HG02571 (cell line): ENCODE measurements at regions not wholly inside any gene's neighbourhood (a gene's known extent, or its start where the extent isn't known, plus 50 kb on each side); places are given as distances from the start of the nearest gene placed in this dataset.
"Not testable (repeated sequence)": the region's sequence is repeated elsewhere in the genome, so short reads cannot be mapped to it uniquely, and the experiment has no call there.

Source experiments
- ATAC-seq: cut with Tn5 transposase; IDR thresholded peaks from one replicate; pipeline ENCODE4 v1.9.1; 2021; ENCODE audit warnings: mild to moderate bottlenecking, moderate library complexity; ENCODE audit not compliant: unreplicated experiment

DNA sequence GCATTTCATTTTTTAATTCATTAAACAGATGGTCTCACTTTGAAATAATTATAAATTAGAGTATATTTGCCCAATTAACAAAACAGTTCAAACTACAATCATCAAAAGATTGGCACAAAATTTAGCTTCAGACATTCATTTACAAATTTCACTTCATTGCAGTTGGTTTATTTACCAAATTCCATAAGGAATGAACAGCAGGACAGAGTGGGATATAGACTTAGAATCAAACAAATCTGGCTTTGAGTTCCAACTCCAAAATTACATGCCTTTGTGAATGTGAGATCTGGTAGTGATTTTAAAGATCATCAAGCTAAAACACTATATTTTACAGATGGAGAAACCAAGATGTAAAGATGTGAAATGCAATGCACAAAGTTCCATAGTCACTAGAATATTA lies 310.7 kb upstream of the CNTN5 start:
- ATAC-seq, result no peak

DNA sequence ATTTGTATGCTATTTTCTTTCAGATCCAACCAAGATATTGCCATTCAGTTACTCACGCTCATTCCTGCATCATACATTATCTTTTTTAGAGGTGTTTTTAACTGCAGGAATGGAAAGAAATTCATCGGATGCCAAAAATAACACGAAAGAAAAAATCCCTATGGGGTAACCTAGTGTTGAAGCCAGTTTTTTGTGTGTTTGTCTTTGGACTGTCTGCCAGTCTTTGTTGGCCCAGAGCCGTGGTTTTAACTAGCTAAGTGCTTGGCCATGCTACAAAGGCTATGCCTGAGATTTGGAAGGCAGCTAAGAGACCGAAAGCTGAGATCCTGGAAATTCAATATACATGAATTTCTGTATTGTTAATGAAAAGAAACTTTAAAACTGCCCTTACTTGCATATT lies 309.8 kb upstream of the CNTN5 start:
- ATAC-seq, result no peak

DNA sequence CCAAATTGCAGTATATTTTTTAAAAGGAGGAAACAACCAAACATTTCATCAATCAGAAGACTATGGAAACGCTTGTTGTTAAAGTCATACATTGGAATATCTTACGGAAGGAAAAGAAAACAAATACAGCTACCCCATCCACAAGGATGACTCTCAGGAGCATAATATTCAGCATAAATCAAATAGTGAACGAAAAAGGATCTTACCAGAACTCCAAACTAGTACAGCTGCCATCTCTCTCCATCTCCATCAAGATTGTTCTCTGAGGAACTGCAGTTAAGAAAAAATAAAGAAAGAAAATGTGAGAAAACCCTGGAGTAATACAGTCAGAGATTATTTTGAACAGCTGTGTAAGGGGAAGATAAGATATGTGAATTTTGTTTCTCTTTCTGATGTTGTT lies 299.8 kb upstream of the CNTN5 start:
- no peak for ATAC-seq

DNA sequence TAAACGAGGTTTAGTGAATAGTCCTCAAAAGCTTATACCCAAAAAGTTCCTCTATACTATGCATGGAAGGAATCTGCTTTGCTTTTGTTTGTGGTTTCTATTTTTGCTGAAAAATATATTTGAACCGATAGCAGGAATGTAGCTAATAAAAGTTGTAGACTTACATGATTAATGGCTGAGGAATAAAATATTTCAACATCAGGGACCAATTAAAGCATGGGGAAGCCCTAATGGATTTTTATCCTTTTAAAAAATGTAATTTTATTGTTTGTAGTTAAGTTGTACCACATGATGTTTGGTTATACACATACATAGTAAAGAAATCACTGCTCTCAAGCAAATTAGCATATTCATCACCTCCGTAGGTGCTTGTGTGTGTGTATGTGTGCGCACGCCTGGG lies 295.3 kb upstream of the CNTN5 start:
- no peak for ATAC-seq

DNA sequence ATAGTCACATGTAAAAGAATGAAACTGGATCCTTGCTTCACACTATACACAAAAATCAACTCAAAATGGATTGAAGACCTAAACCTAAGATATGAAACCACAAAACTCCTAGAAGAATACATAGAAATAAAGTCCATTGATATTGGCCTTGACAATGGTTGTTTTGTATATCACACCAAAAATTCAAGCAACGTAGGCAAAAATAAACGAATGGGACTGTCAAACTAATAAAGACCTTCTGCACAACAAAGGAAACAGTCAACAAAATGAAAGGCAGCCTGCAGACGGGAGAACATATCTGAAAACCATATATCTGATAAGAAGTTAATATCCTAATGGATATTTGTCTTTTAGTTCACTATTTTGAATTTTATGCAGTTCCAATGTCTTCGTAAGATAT lies 292.3 kb upstream of the CNTN5 start:
- no peak for ATAC-seq

DNA sequence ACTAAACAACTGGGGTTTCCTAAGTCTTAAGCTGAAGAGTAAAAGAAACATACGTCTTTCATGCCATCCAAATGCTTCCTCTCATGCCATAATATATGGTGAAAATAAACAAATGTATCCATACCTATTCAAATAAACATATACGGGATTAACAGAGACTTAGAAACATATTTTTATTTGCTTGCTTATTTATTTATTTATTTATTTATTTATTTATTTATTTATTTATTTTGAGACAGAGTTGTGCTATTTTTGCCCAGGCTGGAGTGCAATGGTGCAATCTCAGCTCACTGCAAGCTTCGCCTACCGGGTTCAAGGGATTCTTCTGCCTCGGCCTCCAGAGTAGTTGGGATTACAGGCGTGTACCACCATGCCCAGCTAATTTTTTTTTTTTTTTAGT lies 291.6 kb upstream of the CNTN5 start:
- no peak for ATAC-seq

DNA sequence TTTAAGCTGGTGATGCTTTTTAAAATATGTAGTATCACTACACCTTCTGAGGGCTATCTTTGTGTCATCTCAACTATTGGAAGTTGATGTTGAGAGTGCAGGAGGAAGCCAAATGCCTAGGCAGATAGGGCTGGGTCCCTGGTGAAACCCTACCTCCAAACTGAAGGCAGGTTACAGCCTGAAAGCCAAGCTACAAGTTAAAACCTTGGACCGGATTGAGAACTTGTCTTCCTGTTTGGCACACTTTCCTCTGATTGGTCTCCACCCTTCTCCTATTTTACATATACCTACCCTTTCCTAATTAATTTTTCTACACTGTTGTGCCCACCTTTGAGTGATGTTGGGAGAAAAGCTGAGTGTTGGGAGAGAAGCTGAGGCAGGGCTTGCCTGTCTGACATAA lies 287.8 kb upstream of the CNTN5 start:
- no peak for ATAC-seq

DNA sequence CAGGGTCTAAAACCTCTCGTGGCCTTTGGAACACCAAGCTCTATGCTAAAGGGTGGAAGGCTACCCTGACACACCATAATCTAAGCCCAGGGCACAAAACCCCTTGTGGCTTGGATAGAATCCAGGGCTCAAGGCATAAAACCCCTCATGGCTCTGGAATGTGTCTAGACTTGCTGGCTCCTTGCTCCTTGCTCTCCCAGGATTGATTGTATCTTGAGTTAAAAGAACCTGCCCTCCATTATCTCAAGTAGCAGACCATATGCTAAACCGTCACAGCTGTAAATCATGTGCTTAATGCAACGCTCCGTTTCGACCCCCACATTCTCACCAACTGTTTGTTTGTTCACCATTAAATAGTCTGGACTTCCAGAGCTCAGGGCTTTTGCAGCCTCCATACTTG lies 287.4 kb upstream of the CNTN5 start:
- ATAC-seq, result not testable (repeated sequence)

DNA sequence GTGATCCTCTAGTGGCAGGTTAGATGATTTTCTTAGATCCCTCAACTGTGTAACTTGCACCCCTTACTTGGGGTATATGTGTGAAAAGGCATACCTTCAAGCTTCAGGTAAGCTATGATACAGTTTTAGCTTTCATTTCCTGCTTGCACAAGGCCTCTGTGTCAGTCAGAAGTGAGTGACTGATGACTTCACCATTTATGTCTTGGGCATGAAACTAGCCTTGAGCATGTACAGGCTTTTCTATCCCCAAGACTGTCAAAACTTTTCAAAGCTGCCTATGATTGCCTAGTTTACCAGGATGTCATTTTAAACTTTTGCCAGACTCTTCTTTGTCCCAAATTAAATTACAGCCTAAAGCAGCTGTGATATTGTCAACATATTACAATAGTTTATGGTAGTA lies 286.1 kb upstream of the CNTN5 start:
- ATAC-seq, result no peak

DNA sequence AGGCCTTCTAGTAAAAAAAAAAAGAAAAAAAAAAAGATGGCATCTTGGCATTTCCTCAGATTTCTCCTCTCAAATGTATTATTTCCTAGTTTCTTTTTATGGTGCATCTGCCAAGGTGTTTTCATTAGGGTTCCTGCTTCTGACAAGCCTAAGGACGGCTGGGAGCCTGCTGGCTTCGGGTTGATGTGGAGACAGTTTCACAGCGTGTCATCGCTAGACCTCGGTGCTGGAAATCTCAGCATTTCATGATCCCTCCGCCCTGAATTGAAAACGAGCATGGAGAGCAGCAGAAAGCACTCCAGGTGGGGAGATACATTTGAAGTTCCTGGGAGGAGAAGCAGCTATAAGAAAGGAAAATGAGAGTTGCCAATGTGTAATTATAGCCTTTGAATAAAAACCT lies 283.9 kb upstream of the CNTN5 start:
- ATAC-seq, result no peak

DNA sequence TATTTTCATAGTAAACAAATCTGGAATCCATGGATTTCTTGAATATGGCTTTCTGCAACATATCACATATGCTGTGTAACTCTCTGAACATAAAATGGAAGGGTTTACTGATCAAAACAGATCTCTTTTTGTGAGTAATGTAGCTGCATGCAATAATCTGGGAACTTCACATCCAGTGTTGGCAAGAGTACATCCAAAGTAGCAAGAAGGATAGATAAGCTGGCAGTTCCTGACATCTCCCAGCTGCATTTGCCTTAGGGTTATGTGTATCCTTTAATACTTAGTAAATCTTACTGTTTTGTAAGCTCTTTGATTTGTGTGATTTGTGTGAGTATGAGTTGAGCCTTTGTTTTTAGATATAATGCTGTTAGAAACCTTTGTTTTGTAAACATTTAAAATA lies 280.4 kb upstream of the CNTN5 start:
- no peak for ATAC-seq

DNA sequence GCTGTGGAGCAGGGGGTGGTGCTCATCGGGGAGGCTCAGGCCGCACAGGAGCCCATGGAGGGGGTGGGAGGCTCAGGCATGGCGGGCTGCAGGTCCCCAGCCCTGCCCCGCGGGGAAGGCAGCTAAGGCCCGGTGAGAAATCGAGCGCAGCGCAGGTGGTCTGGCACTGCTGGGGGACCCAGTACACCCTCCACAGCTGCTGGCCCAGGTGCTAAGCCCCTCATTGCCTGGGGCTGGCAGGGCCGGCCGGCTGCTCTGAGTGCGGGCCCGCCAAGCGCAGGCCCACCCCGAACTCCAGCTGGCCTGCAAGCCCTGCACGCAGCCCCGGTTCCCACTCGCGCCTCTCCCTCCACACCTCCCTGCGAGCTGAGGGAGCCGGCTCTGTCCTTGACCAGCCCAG lies 257.3 kb upstream of the CNTN5 start:
- not testable (repeated sequence) for ATAC-seq

DNA sequence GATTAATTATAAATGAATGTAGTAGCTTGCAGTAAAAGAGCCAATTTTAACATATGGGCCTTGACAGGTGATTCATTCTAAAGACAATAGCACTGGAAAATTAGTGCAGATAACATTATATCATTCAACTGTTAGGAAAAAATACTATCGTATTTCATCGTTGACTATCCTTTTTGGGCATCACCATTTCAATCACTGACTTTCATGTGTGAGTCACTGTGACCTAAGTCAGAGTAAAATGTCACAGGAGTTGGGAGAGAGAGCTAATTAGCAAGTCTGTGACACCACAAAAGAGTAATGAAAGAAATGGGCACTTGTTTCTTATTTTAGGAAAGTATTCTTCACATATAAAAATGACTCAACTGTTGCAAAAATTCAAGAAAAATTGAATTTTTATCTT lies 253.8 kb upstream of the CNTN5 start:
- ATAC-seq, result no peak

DNA sequence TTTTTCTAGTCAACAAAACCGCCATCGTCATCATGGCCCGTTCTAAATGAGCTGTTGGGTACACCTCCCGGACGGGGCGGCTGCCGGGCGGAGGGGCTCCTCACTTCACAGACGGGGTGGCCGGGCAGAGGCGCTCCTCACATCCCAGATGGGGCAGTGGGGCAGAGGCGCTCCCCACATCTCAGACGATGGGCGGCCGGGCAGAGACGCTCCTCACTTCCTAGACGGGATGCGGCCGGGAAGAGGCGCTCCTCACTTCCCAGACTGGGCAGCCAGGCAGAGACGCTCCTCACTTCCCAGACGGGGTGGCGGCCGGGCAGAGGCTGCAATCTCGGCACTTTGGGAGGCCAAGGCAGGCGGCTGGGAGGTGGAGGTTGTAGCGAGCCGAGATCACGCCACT lies 250.7 kb upstream of the CNTN5 start:
- not testable (repeated sequence) for ATAC-seq

DNA sequence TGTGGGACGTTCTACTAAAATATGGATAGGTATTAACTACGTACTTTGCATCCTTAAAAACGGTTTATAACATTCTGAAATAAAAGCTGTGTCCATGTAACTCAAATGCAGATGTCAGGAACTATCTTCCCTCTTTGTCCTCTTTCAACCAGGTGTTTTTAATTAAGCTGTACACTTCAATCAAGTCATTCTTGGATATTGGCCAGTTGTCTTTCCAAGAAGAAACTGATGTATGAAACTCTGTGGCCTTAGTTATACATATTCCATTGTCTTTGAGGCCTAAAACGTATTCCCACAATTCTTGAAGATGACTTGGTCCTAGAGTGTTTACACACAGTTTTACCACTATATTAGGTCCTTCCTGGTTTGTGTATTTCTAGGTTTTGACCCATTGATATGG lies 249.0 kb upstream of the CNTN5 start:
- no peak for ATAC-seq

DNA sequence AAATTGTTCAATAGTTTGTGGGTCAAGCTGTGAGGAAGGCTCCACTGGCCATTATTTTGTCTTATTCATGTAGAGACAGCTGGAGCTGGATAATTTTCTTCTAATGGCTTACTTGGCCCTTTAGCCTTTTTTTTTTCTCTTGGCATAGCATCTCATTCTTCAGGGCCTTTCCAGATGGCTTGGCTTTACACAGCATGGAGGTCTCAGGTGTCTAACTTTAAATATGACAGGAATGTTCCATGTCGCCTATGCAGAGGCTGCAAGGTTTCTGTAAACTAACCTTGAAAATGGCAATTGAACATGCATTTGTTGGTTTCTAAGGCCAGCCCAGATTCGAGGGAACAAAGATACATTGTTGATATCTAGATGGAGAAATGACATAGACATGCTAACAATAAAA lies 247.9 kb upstream of the CNTN5 start:
- no peak for ATAC-seq

DNA sequence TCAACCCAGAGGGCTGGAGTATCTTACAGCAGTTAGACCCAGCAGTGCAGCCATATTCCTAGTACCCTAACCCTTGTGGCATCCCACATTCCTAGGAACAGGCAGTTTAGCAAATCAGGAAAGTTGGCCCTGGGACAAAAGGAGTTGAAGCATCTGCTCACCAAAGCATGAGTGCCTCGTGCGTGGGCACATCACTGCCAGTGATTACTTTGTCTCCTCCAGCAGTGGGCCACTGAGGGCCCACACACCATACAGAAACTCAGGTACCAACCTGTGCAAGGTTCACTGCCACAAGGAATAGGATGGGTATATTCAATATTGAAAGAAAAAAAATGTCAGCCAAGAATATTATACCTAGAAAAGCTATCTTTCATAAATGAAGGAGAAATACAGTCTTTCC lies 227.5 kb upstream of the CNTN5 start:
- ATAC-seq, result no peak

DNA sequence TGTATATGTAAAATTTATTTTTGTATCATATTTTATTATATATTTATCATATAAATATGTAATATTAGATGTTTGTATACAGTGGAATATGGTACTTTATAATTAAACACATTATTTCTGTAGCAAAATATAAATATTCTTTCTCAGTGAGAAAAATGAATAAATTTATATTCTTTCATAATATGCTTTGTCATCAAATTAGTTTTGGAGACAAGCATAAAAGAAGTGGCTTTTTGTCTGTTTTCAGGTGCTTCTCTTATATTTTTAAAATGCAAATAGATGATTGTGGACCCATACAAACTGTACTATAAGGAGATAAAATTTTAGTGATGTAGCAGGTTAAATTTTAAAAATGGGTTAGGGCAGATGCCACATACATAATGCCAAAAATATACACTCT lies 222.4 kb upstream of the CNTN5 start:
- no peak for ATAC-seq

DNA sequence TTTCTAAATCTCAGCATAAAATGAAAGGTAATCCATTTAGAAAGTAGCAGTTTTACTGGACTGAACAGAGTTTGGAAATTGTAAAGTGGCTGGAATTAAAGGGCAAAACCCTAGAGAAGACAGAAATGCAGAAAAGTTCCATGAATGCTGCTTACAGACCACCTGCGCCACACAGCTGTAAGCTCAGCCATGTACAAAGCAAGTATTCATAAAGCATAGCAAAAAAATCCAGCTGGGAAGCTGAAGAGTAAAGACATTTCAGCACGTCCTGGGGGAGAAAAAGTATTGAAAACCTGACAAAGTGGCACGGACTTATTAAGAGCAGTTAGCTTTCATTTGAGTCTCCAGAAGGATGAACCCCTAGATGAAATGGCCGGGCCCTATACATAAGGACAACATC lies 220.1 kb upstream of the CNTN5 start:
- no peak for ATAC-seq

DNA sequence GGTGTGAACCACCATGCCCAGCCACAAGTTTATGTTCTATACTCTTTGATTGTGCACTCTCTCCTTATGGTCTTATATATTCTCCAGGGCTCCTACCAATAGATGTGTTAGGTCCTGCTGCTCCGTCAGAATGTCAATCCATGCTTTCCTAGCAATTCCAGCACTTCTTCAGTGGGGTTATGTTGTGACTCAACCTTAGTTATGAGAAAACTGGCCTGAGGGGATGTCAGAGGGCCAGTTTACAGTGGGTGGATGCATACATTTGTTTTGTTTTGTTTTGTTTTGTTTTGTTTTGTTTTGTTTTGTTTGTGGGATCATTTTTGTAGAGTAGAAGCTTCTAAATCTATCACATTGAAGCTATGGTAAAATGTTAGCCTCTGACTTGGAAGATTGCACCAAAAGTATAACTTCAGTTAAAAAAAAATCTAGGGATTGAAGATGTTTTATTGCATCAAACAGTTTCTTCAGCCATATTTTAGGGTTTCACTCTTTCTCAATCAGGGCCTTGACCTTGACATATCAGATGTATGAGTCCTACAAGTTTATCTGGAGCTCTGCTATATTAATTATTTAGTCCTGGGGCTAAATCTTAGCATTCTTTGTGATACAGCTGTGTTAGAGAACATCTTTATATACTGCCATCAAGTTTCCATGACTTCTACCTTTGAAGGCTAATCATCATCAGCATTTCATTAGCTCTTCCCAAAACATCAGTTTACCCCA lies 191.6 kb upstream of the CNTN5 start:
- ATAC-seq, result no peak

DNA sequence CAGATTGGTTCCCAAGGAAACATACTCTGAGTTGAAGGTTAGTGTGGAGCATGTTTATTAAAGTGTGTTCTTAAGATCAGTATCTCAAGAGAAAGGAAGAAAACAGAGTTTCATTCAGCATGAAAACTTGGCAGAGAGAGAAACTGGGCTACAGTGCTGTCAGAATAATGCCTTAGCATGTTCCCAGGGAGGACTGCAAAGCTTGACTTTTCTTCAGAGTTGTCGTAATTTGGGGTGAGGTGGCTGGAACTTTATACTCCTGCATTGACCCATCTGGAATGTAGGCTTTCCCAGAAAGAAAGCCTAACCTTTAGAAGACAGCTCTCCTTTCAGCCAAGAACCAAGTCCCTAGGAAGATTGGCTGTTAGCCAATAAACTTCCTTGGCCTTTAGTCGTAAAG lies 190.8 kb upstream of the CNTN5 start:
- no peak for ATAC-seq

DNA sequence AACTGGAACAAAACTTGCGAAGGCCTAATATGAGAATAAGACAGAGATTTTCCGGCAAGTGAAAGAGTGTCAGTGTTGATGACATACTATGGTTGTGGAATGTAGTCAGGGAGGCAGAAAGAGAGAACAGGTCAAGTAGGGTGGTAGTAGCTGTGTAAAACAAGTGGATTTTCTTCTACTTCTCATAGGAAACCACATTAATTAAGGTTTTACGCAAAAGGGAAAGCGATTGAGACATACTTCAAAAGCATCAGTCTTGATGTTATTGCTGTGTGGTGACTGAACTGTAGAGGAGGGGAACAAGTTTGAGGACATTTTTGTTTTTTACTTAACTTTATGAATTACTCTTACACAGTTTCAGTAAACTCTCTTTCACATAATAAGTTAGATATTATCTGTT lies 186.0 kb upstream of the CNTN5 start:
- no peak for ATAC-seq

DNA sequence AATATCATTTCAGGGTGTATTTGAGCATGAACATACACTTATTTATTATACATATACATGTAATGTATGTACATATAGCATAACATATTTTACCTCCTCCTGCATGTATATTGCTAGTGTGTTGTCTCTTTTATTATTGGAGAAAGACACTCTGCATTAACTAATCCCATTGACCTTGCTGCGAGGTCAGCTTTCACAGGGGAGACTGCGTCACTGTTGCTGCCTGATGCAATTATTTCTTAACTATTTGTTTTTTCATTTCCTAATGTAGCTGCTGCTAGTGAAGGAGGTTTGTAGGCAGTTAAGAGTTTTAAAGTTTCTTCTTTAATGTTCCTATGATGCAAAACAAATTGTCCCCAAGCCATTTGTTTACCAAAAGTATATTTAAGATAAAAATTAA lies 185.4 kb upstream of the CNTN5 start:
- no peak for ATAC-seq

DNA sequence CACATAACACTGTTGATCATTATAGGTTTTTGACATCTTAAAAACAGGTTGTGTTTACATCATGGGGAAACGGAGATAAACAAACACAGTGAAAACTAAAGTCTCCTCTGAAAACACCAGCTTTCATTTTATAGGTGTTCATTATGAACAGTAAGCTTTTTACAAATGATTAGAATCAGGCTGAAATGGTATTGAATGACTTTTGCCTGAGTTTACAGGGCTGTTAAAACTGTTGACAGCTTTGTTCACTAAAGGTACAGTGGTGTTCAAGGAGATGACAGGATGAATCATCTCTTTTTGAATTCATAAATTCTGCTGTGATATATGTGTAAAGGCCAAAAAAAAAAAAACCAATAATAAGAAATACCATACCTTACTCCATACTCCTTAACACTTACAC lies 184.6 kb upstream of the CNTN5 start:
- no peak for ATAC-seq
